DOHH2 (cell line): ENCODE measurements at regions not wholly inside any gene's neighbourhood (a gene's known extent, or its start where the extent isn't known, plus 50 kb on each side); places are given as distances from the start of the nearest gene placed in this dataset.
"Not testable (repeated sequence)": the region's sequence is repeated elsewhere in the genome, so short reads cannot be mapped to it uniquely, and the experiment has no call there.

Source experiments
- H3F3A ChIP-seq: fragments of 200-600 bp; sonication (generic), shearing (Covaris generic); 2 replicates; pipeline ENCODE4 v1.6.0; 2016; ENCODE audit warnings: antibody characterized with exemption, mild to moderate bottlenecking; ENCODE audit not compliant: control insufficient read depth, insufficient read depth
- H3K27ac ChIP-seq: fragments of 200-600 bp; sonication (generic); 2 replicates; pipeline ENCODE4 v1.5.1; 2014; ENCODE audit warnings: low read depth, mild to moderate bottlenecking, low read length, moderate library complexity
- H3K27me3 ChIP-seq: fragments of 200-600 bp; sonication (generic); 2 replicates; pipeline ENCODE4 v1.6.1; 2014; ENCODE audit warnings: mild to moderate bottlenecking, low read length, mixed read lengths; ENCODE audit not compliant: control insufficient read depth
- H3K36me3 ChIP-seq: fragments of 200-600 bp; sonication (generic); 2 replicates; pipeline ENCODE4 v1.6.1; 2014; ENCODE audit warnings: mild to moderate bottlenecking, low read length, moderate library complexity, mixed read lengths; ENCODE audit not compliant: control insufficient read depth
- H3K4me1 ChIP-seq: fragments of 200-600 bp; sonication (generic); 2 replicates; pipeline ENCODE4 v1.6.1; 2014; ENCODE audit warnings: mild to moderate bottlenecking, low read length, mixed read lengths; ENCODE audit not compliant: control insufficient read depth
- H3K4me2 ChIP-seq: fragments of 200-600 bp; sonication (generic); 2 replicates; pipeline ENCODE4 v1.6.0; 2014; ENCODE audit warnings: mild to moderate bottlenecking, low read length, moderate library complexity
- H3K4me3 ChIP-seq: fragments of 200-600 bp; sonication (generic); 2 replicates; pipeline ENCODE4 v1.5.1; 2014; ENCODE audit warnings: mild to moderate bottlenecking, low read length, mixed read lengths
- H3K79me2 ChIP-seq: fragments of 200-600 bp; sonication (generic); 2 replicates; pipeline ENCODE4 v1.6.1; 2014; ENCODE audit warnings: mild to moderate bottlenecking, low read length, mixed read lengths; ENCODE audit not compliant: control insufficient read depth
- H3K9me2 ChIP-seq: fragments of 200-600 bp; sonication (generic); replicated peaks from 2 replicates; pipeline ENCODE4 v1.6.1; 2014; ENCODE audit warnings: mild to moderate bottlenecking, low read length, mixed read lengths; ENCODE audit not compliant: control insufficient read depth
- H3K9me3 ChIP-seq: fragments of 200-600 bp; sonication (generic); 2 replicates; pipeline ENCODE4 v1.6.1; 2014; ENCODE audit warnings: antibody characterized with exemption, low read length, mixed read lengths; ENCODE audit not compliant: control insufficient read depth, insufficient read depth
- H4K20me1 ChIP-seq: fragments of 200-600 bp; sonication (generic); 2 replicates; pipeline ENCODE4 v1.6.0; 2014; ENCODE audit warnings: low read depth, mild to moderate bottlenecking, antibody characterized with exemption, low read length, moderate library complexity; ENCODE audit not compliant: control insufficient read depth, insufficient read depth
- CTCF ChIP-seq: fragments of 200-600 bp; sonication (generic); IDR thresholded peaks from one replicate; pipeline ENCODE4 v1.5.1; 2014; ENCODE audit warnings: antibody characterized with exemption, mild to moderate bottlenecking, low read depth, low read length; ENCODE audit not compliant: poor library complexity, severe bottlenecking
- EZH2phosphoT487 ChIP-seq: fragments of 200-600 bp; sonication (generic); IDR thresholded peaks from 2 replicates; pipeline ENCODE4 v1.6.1; 2017; ENCODE audit warnings: borderline replicate concordance, mild to moderate bottlenecking, antibody characterized with exemption, low read length, moderate library complexity, mixed read lengths

- H3K4me2 ChIP-seq, result no peak overlapping the region
- H3K27me3 ChIP-seq, result 0 out of 2 replicates have a peak, but pooled peaks cover 2% of the 10 kb centered on the region
- no peaks in the 10 kb centered on the region for H3K36me3 ChIP-seq
- H3F3A ChIP-seq, result no peaks in the 10 kb centered on the region
- no peak overlapping the region for H3K4me3 ChIP-seq
- H3K9me3 ChIP-seq, result no peaks in the 10 kb centered on the region; the same call in 1 of the 2 replicates
- no peak for TF ChIP-seq EZH2phosphoT487
- no peak for TF ChIP-seq CTCF
- H4K20me1 ChIP-seq, result no peaks in the 10 kb centered on the region
- no peak overlapping the region for H3K27ac ChIP-seq
- no peaks in the 10 kb centered on the region for H3K79me2 ChIP-seq
- H3K9me2 ChIP-seq, result no peaks in the 10 kb centered on the region
- no peaks in the 10 kb centered on the region for H3K4me1 ChIP-seq
Observed at GRCh38 chr1:61552630-61553305, 172.2 kb downstream of the TM2D1 start.

- H3K79me2 ChIP-seq, H3K36me3 ChIP-seq, H3F3A ChIP-seq, H3K4me3 ChIP-seq, H3K27ac ChIP-seq, H3K9me2 ChIP-seq, H3K27me3 ChIP-seq, H3K4me2 ChIP-seq, H4K20me1 ChIP-seq, H3K4me1 ChIP-seq, H3K9me3 ChIP-seq: not testable (repeated sequence)
- TF ChIP-seq CTCF, result peak; percentile 60
Observed at GRCh38 chr1:61547302-61547701, 177.6 kb downstream of the TM2D1 start.

- H3F3A ChIP-seq, H3K4me3 ChIP-seq, H3K36me3 ChIP-seq, H3K4me1 ChIP-seq, H3K27ac ChIP-seq, H3K27me3 ChIP-seq, H3K79me2 ChIP-seq, H4K20me1 ChIP-seq, H3K9me3 ChIP-seq, H3K4me2 ChIP-seq, H3K9me2 ChIP-seq: not testable (repeated sequence)
Observed at GRCh38 chr1:61544870-61545269, 180.1 kb downstream of the TM2D1 start.

GRCh38 chr1:61543498-61543897, 181.4 kb downstream of the TM2D1 start:
- not testable (repeated sequence) for H3K79me2 ChIP-seq, H3K36me3 ChIP-seq, H3F3A ChIP-seq, H3K9me3 ChIP-seq, H4K20me1 ChIP-seq, H3K9me2 ChIP-seq, H3K27ac ChIP-seq, H3K4me3 ChIP-seq, H3K27me3 ChIP-seq, H3K4me1 ChIP-seq, H3K4me2 ChIP-seq
